Stimulated activated naive CD8-positive, alpha-beta T cell treated with anti-CD3 and anti-CD28 coated beads, Interleukin-15, Interleukin-2, amounts not matched to agents 100 U/mL and 50 U/mL, for 24 hours (primary cell): ENCODE measurements at regions not wholly inside any gene's neighbourhood (a gene's known extent, or its start where the extent isn't known, plus 50 kb on each side); places are given as distances from the start of the nearest gene placed in this dataset.

Source experiments
- ATAC-seq: fragments of 150-1000 bp; cut with Tn5 transposase; one replicate; pipeline ENCODE4 v1.10.0; 2021
- DNase-seq: peaks from one replicate; pipeline ENCODE4 v3.0.0; 2021

- no peak for ATAC-seq
- no peak for DNase-seq
These were observed 673.3 kb downstream of the KCNT2 start for GRCh38 chr1:195934817-195935553.

- DNase-seq, result no peak
- ATAC-seq, result no peak
These were observed 674.4 kb downstream of the KCNT2 start for GRCh38 chr1:195933835-195934234.

GRCh38 chr1:195915826-195916225 lies 692.4 kb downstream of the KCNT2 start:
- ATAC-seq (no peak), DNase-seq (no peak)

- ATAC-seq (no peak), DNase-seq (no peak)
These were observed 699.2 kb downstream of the KCNT2 start for GRCh38 chr1:195909061-195909460.

GRCh38 chr1:195908121-195908520 lies 700.1 kb downstream of the KCNT2 start:
- DNase-seq (no peak), ATAC-seq (no peak)

GRCh38 chr1:195903203-195903602 lies 705.0 kb downstream of the KCNT2 start:
- DNase-seq, result no peak
- no peak for ATAC-seq

- ATAC-seq, result no peak
- DNase-seq, result no peak
These were observed 705.5 kb downstream of the KCNT2 start for GRCh38 chr1:195902779-195903178.

GRCh38 chr1:195899762-195900352 lies 708.4 kb downstream of the KCNT2 start:
- ATAC-seq (no peak), DNase-seq (no peak)

GRCh38 chr1:195898924-195899323 lies 709.3 kb downstream of the KCNT2 start:
- DNase-seq (no peak), ATAC-seq (no peak)

- ATAC-seq (no peak), DNase-seq (no peak)
These were observed 709.9 kb downstream of the KCNT2 start for GRCh38 chr1:195898373-195898772.

GRCh38 chr1:195897076-195897475 lies 711.2 kb downstream of the KCNT2 start:
- DNase-seq (no peak), ATAC-seq (no peak)

- DNase-seq (no peak), ATAC-seq (no peak)
These were observed 713.8 kb downstream of the KCNT2 start for GRCh38 chr1:195894411-195894810.

- ATAC-seq, result no peak
These were observed 722.2 kb downstream of the KCNT2 start for GRCh38 chr1:195886000-195886399.

GRCh38 chr1:195878478-195878877 lies 729.8 kb downstream of the KCNT2 start:
- DNase-seq (no peak), ATAC-seq (no peak)

More at GRCh38 chr1:195886000-195886399, 722.2 kb downstream of the KCNT2 start:
- DNase-seq, result no peak

GRCh38 chr1:195876792-195877191 lies 731.4 kb downstream of the KCNT2 start:
- no peak for ATAC-seq
- DNase-seq, result no peak

- ATAC-seq, result no peak
- no peak for DNase-seq
These were observed 735.9 kb downstream of the KCNT2 start for GRCh38 chr1:195872376-195872775.

- DNase-seq (no peak), ATAC-seq (no peak)
These were observed 740.6 kb downstream of the KCNT2 start for GRCh38 chr1:195867638-195868037.

GRCh38 chr1:195866781-195867222 lies 741.4 kb downstream of the KCNT2 start:
- ATAC-seq (no peak), DNase-seq (no peak)

GRCh38 chr1:195866091-195866780 lies 742.0 kb downstream of the KCNT2 start:
- ATAC-seq, result no peak
- DNase-seq, result no peak

- no peak for ATAC-seq
- DNase-seq, result no peak
These were observed 756.4 kb downstream of the KCNT2 start for GRCh38 chr1:195851804-195852203.

GRCh38 chr1:195851016-195851601 lies 757.1 kb downstream of the KCNT2 start:
- no peak for DNase-seq
- ATAC-seq, result no peak

GRCh38 chr1:195849180-195849579 lies 759.1 kb downstream of the KCNT2 start:
- DNase-seq (no peak), ATAC-seq (no peak)
